Upper lobe of left lung (tissue), 4 donors: ENCODE measurements at regions not wholly inside any gene's neighbourhood (a gene's known extent, or its start where the extent isn't known, plus 50 kb on each side); places are given as distances from the start of the nearest gene placed in this dataset.

Experiments used
- CTCF ChIP-seq, 6 experiments: fragments of 450-650 bp in 4 of 6; fragments of 200-600 bp in 2 of 6; sonication (generic) in 2 of 6; IDR thresholded peaks; one replicate each; pipeline ENCODE4 v1.5.1; 2016 to 2019; ENCODE audit warnings: antibody characterized with exemption in 6 of 6
- POLR2A ChIP-seq, 4 donors: fragments of 450-650 bp; IDR thresholded peaks; one replicate each; pipeline ENCODE4 v1.5.1; 2016 to 2017; ENCODE audit warnings: antibody characterized with exemption in 4 of 4, mild to moderate bottlenecking in 2 of 4
- POLR2AphosphoS5 ChIP-seq, 2 donors: sonication (generic); formaldehyde crosslinking; IDR thresholded peaks; one replicate each; pipeline ENCODE4 v1.5.1; 2017; ENCODE audit warnings: antibody characterized with exemption in 2 of 2

GRCh38 chr13:65074248-65074647 is 2155.9 kb downstream of the PCDH9 start:
- no peak for TF ChIP-seq CTCF (IDR thresholded peaks at IDR 0.05)
- TF ChIP-seq POLR2AphosphoS5 (IDR thresholded peaks at IDR 0.05), result no peak
- TF ChIP-seq POLR2A (IDR thresholded peaks at IDR 0.05), result no peak
